Liver (tissue), 8 donors: ENCODE measurements at regions not wholly inside any gene's neighbourhood (a gene's known extent, or its start where the extent isn't known, plus 50 kb on each side); places are given as distances from the start of the nearest gene placed in this dataset.

Source experiments
- DNase-seq: peaks from one replicate; pipeline ENCODE4 v3.0.0-alpha.2; 2017; ENCODE audit warnings: low spot score
- H3K27ac ChIP-seq, 2 donors: one replicate each; pipeline ENCODE4 v1.7.0; 2013; ENCODE audit warnings: inconsistent platforms in 2 of 2, low read length in 2 of 2, control low read depth in 1 of 2, low read depth in 1 of 2, mild to moderate bottlenecking in 1 of 2
- H3K27me3 ChIP-seq, 4 donors: one replicate each; pipeline versions ENCODE4 v1.6.1 to v1.7.0; 2013; ENCODE audit warnings: low read length in 3 of 4, inconsistent platforms in 1 of 4, mild to moderate bottlenecking in 1 of 4, moderate library complexity in 1 of 4; ENCODE audit not compliant: control insufficient read depth in 4 of 4, insufficient read depth in 4 of 4
- H3K36me3 ChIP-seq, 4 donors: one replicate each; pipeline versions ENCODE4 v1.6.1 to v1.7.0; 2013; ENCODE audit warnings: low read length in 3 of 4, mild to moderate bottlenecking in 3 of 4, low read depth in 1 of 4, moderate library complexity in 1 of 4; ENCODE audit not compliant: control insufficient read depth in 4 of 4, insufficient read depth in 3 of 4
- H3K4me1 ChIP-seq, 4 donors: one replicate each; pipeline versions ENCODE4 v1.6.1 to v1.7.0; 2013; ENCODE audit warnings: low read length in 3 of 4, mild to moderate bottlenecking in 3 of 4, moderate library complexity in 1 of 4; ENCODE audit not compliant: control insufficient read depth in 4 of 4, insufficient read depth in 4 of 4
- H3K4me3 ChIP-seq, 3 donors: one replicate each; pipeline versions ENCODE4 v1.6.1 to v1.7.0; 2013; ENCODE audit warnings: low read length in 3 of 3, control low read depth in 1 of 3, low read depth in 1 of 3, mild to moderate bottlenecking in 1 of 3
- H3K9ac ChIP-seq, 2 donors: one replicate each; pipeline ENCODE4 v1.7.0; 2013; ENCODE audit warnings: low read length in 2 of 2, mild to moderate bottlenecking in 2 of 2, moderate library complexity in 2 of 2, control low read depth in 1 of 2, low read depth in 1 of 2
- H3K9me3 ChIP-seq, 4 donors: one replicate each; pipeline versions ENCODE4 v1.6.1 to v1.7.0; 2013; ENCODE audit warnings: low read length in 3 of 4; ENCODE audit not compliant: control insufficient read depth in 4 of 4
- EGR1 ChIP-seq, 2 donors: IDR thresholded peaks; 2 replicates each; pipeline ENCODE4 v1.6.1; 2016 to 2018; ENCODE audit warnings: antibody characterized with exemption in 2 of 2, low read depth in 2 of 2
- FOXA2 ChIP-seq: IDR thresholded peaks from 2 replicates; pipeline ENCODE4 v1.6.1; 2016; ENCODE audit warnings: antibody characterized with exemption
- GABPA ChIP-seq, 2 donors: IDR thresholded peaks in 1 of 2; conservative IDR thresholded peaks in 1 of 2; 2 replicates each; pipeline ENCODE4 v1.6.1; 2016; ENCODE audit warnings: antibody characterized with exemption in 2 of 2, mild to moderate bottlenecking in 1 of 2, moderate library complexity in 1 of 2
- HNF4G ChIP-seq: IDR thresholded peaks from 2 replicates; pipeline ENCODE4 v1.6.1; 2016; ENCODE audit warnings: antibody characterized with exemption
- RAD21 ChIP-seq, 2 donors: IDR thresholded peaks; 2 replicates each; pipeline ENCODE4 v1.6.1; 2016; ENCODE audit warnings: antibody characterized with exemption in 2 of 2, mild to moderate bottlenecking in 2 of 2
- RXRA ChIP-seq, 2 donors: IDR thresholded peaks; 2 replicates each; pipeline ENCODE4 v1.6.1; 2017 to 2018; ENCODE audit warnings: antibody characterized with exemption in 2 of 2, mild to moderate bottlenecking in 1 of 2
- SP1 ChIP-seq: IDR thresholded peaks from 2 replicates; pipeline ENCODE4 v1.6.1; 2018; ENCODE audit warnings: antibody characterized with exemption, mild to moderate bottlenecking
- TAF1 ChIP-seq: conservative IDR thresholded peaks from 2 replicates; pipeline ENCODE4 v1.6.1; 2016; ENCODE audit warnings: antibody characterized with exemption, mild to moderate bottlenecking
- YY1 ChIP-seq: IDR thresholded peaks from 2 replicates; pipeline ENCODE4 v1.6.1; 2016; ENCODE audit warnings: antibody characterized with exemption, mild to moderate bottlenecking
- WGBS: extraction: QIAGEN DNeasy Blood & Tissue Kit; methylation state at CpG from one replicate; pipeline ENCODE4 v1.1.7; 2013; 5-methylcytosine and 5-hydroxymethylcytosine counted together
- TF ChIP-seq, protein P1 (sequence below): IDR thresholded peaks from 2 replicates; pipeline ENCODE4 v1.6.1; 2016; ENCODE audit warnings: antibody characterized with exemption, mild to moderate bottlenecking
- TF ChIP-seq, protein P2 (sequence below): fragments of 150-350 bp; IDR thresholded peaks from 2 replicates; pipeline ENCODE4 v1.5.1; 2017; ENCODE audit warnings: improper control_type of control experiment, low read depth, low read length; ENCODE audit not compliant: missing input control
- TF ChIP-seq, protein P3 (sequence below): IDR thresholded peaks from 2 replicates; pipeline ENCODE4 v1.6.1; 2016; ENCODE audit warnings: antibody characterized with exemption
- TF ChIP-seq, protein P4 (sequence below): IDR thresholded peaks from 2 replicates; pipeline ENCODE4 v1.6.1; 2016; ENCODE audit warnings: antibody characterized with exemption
- donor health status: healthy.
- donor health status: healthy.
- donor health status: healthy.
- donor health status: healthy.
- donor health status: healthy.

DNA sequence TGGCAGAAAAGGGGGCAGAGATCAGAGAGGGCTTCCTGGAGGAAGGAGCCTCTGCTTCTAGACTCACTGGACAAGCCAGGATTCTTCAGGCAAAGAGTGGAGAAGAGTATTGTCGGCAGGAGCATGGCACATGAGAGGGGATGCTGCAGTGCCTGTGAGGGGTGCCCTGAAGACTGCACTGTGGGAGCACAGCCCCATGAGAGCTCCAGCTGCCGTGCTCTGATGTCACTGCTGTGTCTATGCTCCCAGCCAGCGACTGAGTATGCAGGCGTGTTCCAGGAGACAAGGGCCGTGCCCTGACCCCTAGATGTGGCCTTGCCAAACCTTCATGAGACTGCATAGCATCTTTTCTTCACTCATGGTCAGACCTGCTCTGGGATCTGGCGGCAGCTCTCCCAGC, 339.1 kb downstream of the RPS24 start:
- no peak overlapping the region for H3K4me3 ChIP-seq
- no peak for DNase-seq
- TF ChIP-seq, protein P1, sequence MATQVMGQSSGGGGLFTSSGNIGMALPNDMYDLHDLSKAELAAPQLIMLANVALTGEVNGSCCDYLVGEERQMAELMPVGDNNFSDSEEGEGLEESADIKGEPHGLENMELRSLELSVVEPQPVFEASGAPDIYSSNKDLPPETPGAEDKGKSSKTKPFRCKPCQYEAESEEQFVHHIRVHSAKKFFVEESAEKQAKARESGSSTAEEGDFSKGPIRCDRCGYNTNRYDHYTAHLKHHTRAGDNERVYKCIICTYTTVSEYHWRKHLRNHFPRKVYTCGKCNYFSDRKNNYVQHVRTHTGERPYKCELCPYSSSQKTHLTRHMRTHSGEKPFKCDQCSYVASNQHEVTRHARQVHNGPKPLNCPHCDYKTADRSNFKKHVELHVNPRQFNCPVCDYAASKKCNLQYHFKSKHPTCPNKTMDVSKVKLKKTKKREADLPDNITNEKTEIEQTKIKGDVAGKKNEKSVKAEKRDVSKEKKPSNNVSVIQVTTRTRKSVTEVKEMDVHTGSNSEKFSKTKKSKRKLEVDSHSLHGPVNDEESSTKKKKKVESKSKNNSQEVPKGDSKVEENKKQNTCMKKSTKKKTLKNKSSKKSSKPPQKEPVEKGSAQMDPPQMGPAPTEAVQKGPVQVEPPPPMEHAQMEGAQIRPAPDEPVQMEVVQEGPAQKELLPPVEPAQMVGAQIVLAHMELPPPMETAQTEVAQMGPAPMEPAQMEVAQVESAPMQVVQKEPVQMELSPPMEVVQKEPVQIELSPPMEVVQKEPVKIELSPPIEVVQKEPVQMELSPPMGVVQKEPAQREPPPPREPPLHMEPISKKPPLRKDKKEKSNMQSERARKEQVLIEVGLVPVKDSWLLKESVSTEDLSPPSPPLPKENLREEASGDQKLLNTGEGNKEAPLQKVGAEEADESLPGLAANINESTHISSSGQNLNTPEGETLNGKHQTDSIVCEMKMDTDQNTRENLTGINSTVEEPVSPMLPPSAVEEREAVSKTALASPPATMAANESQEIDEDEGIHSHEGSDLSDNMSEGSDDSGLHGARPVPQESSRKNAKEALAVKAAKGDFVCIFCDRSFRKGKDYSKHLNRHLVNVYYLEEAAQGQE = no peak
- no peak for TF ChIP-seq SP1
- no peak for TF ChIP-seq FOXA2
- no peak for TF ChIP-seq YY1
- no peak for TF ChIP-seq GABPA (IDR thresholded peaks at IDR 0.05 in 1 of 2, conservative IDR thresholded peaks at IDR 0.05 in 1 of 2)
- no peaks in the 10 kb centered on the region for H3K4me1 ChIP-seq
- H3K36me3 ChIP-seq = no peaks in the 10 kb centered on the region
- H3K9ac ChIP-seq = no peak overlapping the region
- WGBS = 87% methylated on average over 6 of the region's 6 CpGs
- no peaks in the 10 kb centered on the region for H3K27me3 ChIP-seq
- H3K27ac ChIP-seq = no peak overlapping the region
- no peaks in the 10 kb centered on the region for H3K9me3 ChIP-seq

DNA sequence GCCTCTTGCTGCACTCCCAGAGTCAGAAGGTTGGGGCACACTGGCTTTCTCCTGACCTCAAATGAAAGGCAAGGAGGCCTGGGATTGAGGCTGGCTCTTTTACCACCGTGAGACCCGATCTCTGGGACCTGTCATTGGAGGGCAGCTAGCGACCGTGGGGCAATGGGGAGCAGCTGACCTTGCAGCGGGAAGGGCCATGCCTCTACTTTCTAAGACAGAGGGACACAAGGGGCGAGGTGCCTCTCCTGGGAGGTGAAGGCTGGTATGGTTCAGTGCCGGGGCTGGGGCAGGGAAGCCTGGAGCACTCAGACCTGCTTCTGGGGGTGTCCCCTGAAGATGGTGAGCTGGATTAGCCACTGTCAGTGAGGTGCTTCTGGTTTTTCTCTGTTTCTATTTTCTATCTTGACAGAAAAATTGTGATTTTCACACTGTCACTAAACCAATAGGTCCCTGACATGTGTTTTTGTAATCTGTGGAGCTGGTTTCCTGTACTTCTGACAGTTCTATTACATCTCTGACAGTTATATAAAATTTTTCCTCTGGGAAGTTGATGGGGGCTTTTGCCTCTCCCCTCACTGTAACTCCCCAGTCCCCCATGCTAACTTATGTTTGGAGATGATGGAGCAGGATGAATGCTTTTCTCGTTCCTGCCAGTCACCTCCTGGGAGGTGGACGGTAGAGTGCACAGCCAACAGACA, 340.8 kb downstream of the RPS24 start:
- no peaks in the 10 kb centered on the region for H3K36me3 ChIP-seq
- no peak for TF ChIP-seq FOXA2
- TF ChIP-seq, protein P2, sequence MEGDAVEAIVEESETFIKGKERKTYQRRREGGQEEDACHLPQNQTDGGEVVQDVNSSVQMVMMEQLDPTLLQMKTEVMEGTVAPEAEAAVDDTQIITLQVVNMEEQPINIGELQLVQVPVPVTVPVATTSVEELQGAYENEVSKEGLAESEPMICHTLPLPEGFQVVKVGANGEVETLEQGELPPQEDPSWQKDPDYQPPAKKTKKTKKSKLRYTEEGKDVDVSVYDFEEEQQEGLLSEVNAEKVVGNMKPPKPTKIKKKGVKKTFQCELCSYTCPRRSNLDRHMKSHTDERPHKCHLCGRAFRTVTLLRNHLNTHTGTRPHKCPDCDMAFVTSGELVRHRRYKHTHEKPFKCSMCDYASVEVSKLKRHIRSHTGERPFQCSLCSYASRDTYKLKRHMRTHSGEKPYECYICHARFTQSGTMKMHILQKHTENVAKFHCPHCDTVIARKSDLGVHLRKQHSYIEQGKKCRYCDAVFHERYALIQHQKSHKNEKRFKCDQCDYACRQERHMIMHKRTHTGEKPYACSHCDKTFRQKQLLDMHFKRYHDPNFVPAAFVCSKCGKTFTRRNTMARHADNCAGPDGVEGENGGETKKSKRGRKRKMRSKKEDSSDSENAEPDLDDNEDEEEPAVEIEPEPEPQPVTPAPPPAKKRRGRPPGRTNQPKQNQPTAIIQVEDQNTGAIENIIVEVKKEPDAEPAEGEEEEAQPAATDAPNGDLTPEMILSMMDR = no peak
- no peak for TF ChIP-seq SP1
- TF ChIP-seq EGR1 (IDR thresholded peaks at IDR 0.05; ENCODE audit: low read depth in 2 of 2) = no peak
- TF ChIP-seq, protein P3, sequence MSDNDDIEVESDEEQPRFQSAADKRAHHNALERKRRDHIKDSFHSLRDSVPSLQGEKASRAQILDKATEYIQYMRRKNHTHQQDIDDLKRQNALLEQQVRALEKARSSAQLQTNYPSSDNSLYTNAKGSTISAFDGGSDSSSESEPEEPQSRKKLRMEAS = no peak
- no peak for TF ChIP-seq RXRA (IDR thresholded peaks at IDR 0.05)
- TF ChIP-seq, protein P4, sequence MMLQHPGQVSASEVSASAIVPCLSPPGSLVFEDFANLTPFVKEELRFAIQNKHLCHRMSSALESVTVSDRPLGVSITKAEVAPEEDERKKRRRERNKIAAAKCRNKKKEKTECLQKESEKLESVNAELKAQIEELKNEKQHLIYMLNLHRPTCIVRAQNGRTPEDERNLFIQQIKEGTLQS = no peak
- TF ChIP-seq HNF4G = no peak
- no peak for TF ChIP-seq RAD21 (IDR thresholded peaks at IDR 0.05)
- TF ChIP-seq YY1 = no peak
- no peak for TF ChIP-seq TAF1
- 92% methylated on average over 9 of the region's 9 CpGs for WGBS
- H3K9me3 ChIP-seq = peaks cover 0 to 4% (median 2%) of the 10 kb centered on the region in 4 donors
- no peak overlapping the region for H3K27ac ChIP-seq
- H3K4me1 ChIP-seq = no peaks in the 10 kb centered on the region
- no peaks in the 10 kb centered on the region for H3K27me3 ChIP-seq
- DNase-seq = no peak
- no peak overlapping the region for H3K4me3 ChIP-seq
- no peak overlapping the region for H3K9ac ChIP-seq
